Activated CD8-positive, alpha-beta memory T cell treated with anti-CD3 and anti-CD28 coated beads for 48 hours (primary cell): ENCODE measurements at regions not wholly inside any gene's neighbourhood (a gene's known extent, or its start where the extent isn't known, plus 50 kb on each side); places are given as distances from the start of the nearest gene placed in this dataset.

Experiments used
- DNase-seq, 3 experiments: peaks; one replicate each; pipeline ENCODE4 v3.0.0-alpha.2; 2020; ENCODE audit warnings: low read depth in 2 of 3, low spot score in 2 of 3

- DNase-seq: no peak
These were observed 657.5 kb downstream of the PTPRU start for GRCh38 chr1:29893806-29894205.

- DNase-seq: no peak
These were observed 656.9 kb downstream of the PTPRU start for GRCh38 chr1:29893046-29893723.

GRCh38 chr1:29892247-29892646 lies 655.9 kb downstream of the PTPRU start:
- no peak for DNase-seq

- no peak for DNase-seq
These were observed 654.1 kb downstream of the PTPRU start for GRCh38 chr1:29890201-29890959.

GRCh38 chr1:29889776-29890175 lies 653.5 kb downstream of the PTPRU start:
- DNase-seq: no peak

GRCh38 chr1:29884740-29885139 lies 648.4 kb downstream of the PTPRU start:
- no peak for DNase-seq

GRCh38 chr1:29883986-29884385 lies 647.7 kb downstream of the PTPRU start:
- DNase-seq: no peak

- DNase-seq: no peak
These were observed 647.1 kb downstream of the PTPRU start for GRCh38 chr1:29883411-29883832.

GRCh38 chr1:29880556-29880955 lies 644.2 kb downstream of the PTPRU start:
- no peak for DNase-seq

- DNase-seq: no peak
These were observed 642.9 kb downstream of the PTPRU start for GRCh38 chr1:29879217-29879616.

- no peak for DNase-seq
These were observed 642.2 kb downstream of the PTPRU start for GRCh38 chr1:29878501-29878900.

GRCh38 chr1:29876902-29877301 lies 640.6 kb downstream of the PTPRU start:
- no peak for DNase-seq

- no peak for DNase-seq
These were observed 640.1 kb downstream of the PTPRU start for GRCh38 chr1:29876441-29876840.

GRCh38 chr1:29875557-29876028 lies 639.3 kb downstream of the PTPRU start:
- DNase-seq: no peak

- DNase-seq: no peak
These were observed 634.3 kb downstream of the PTPRU start for GRCh38 chr1:29870621-29871020.

- DNase-seq: no peak
These were observed 633.5 kb downstream of the PTPRU start for GRCh38 chr1:29869802-29870201.

- no peak for DNase-seq
These were observed 632.6 kb downstream of the PTPRU start for GRCh38 chr1:29868944-29869343.

- no peak for DNase-seq
These were observed 631.8 kb downstream of the PTPRU start for GRCh38 chr1:29868096-29868495.

GRCh38 chr1:29865051-29865450 lies 628.7 kb downstream of the PTPRU start:
- no peak for DNase-seq

GRCh38 chr1:29864431-29865022 lies 628.2 kb downstream of the PTPRU start:
- no peak for DNase-seq

- no peak for DNase-seq
These were observed 625.6 kb downstream of the PTPRU start for GRCh38 chr1:29861922-29862321.

GRCh38 chr1:29861446-29861845 lies 625.1 kb downstream of the PTPRU start:
- DNase-seq: no peak
